ENCODE measurements at regions not wholly inside any gene's neighbourhood (a gene's known extent, or its start where the extent isn't known, plus 50 kb on each side); places are given as distances from the start of the nearest gene placed in this dataset.
A peak's percentile ranks its signal among the peaks of the same experiment; 100 is the strongest.

DNA sequence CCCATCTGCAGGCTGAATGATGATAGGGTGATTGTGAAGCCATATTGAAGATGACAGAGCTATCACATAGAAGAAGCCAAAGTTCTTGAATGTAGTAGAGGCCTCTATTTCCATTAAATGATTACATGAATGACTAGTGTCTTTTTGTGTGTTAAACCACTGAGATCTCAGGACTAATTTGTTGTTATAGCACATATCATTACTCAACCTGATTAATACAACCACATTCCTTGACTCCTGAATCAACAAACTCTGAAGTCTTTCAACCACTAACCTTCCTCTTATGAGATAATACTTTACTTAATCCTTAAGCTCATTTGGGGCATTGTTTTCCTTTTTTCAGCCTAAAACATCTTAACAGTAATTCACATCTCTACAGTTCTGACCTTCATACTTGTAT is 564.5 kb upstream of the ADAMTS9 start:
- no peak for TF ChIP-seq POLR2AphosphoS5 (IDR thresholded peaks at IDR 0.05)
- no peak for TF ChIP-seq CTCF (IDR thresholded peaks at IDR 0.05)
- TF ChIP-seq POLR2A (IDR thresholded peaks at IDR 0.05), result no peak
- TF ChIP-seq EP300 (IDR thresholded peaks at IDR 0.05), result no peak
- ATAC-seq, result no peak
- Histone ChIP-seq H3K36me3 (no peaks in the 10 kb centered on the region), H3K4me3 (no peak overlapping the region), H3K9me3 (peaks cover 0 to 9% (median 0%) of the 10 kb centered on the region in 3 donors), H3K4me1 (no peaks in the 10 kb centered on the region), H3K27ac (no peak overlapping the region), H3K27me3 (no peaks in the 10 kb centered on the region)

DNA sequence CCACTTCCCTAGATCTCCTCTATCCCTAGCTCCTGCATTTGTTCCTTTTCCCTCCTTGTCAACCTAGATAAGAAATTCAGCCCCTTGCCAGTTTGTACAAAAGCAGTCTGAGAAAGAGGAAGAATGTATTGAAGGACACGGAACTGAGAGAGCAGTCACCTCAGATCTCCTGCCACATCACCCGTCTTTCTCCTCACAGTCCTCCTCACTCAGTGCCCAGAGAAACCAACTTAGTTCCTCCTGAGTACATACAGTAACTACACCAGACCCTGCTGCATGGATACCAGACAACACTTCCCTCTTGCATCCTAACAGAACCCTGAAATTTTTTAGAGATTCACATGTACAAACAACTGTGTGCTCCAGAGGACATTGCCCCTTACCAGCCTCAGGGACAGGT is 563.6 kb upstream of the ADAMTS9 start:
- WGBS, 2 donors (ENCODE audit: low coverage in 1 of 2), result 95 to 96% methylated on average over 2 of the region's 2 CpGs
- no peak overlapping the region for H3K4me3 ChIP-seq
- TF ChIP-seq POLR2AphosphoS5 (IDR thresholded peaks at IDR 0.05) (no peak), EP300 (IDR thresholded peaks at IDR 0.05) (no peak), CTCF (IDR thresholded peaks at IDR 0.05) (no peak)
- H3K27me3 ChIP-seq, result no peaks in the 10 kb centered on the region
- no peak for ATAC-seq
- no peaks in the 10 kb centered on the region for H3K36me3 ChIP-seq
- H3K27ac ChIP-seq, result no peak overlapping the region
- no peaks in the 10 kb centered on the region for H3K4me1 ChIP-seq
- peaks cover 0 to 9% (median 0%) of the 10 kb centered on the region in 3 donors for H3K9me3 ChIP-seq

DNA sequence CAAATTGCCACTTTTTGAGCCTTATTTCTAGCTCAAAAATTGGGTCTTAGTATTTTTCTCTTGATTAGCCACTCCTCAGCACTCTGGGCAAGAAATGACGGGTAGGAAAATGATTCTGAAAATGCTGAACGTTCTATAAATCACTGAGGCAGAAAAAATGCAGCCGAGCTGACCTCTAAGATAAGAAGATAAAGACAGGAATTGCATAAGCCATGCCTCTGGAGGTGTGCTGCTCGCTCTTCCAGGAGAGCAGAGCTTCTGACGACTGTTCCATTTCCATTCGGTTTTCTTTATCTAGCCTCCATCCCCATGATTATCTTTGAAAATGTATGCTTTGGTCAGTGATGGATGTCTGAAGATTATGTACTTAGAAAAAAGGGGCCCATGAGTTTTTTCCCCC is 558.8 kb upstream of the ADAMTS9 start:
- no peak for TF ChIP-seq EP300 (IDR thresholded peaks at IDR 0.05)
- H3K4me1 ChIP-seq, result peaks cover 0 to 9% (median 0%) of the 10 kb centered on the region in 3 donors
- no peak overlapping the region for H3K27ac ChIP-seq
- 61 to 64% methylated on average over 4 to 6 of the region's 6 CpGs for WGBS, 2 donors (ENCODE audit: low coverage in 1 of 2)
- ATAC-seq, result no peak
- no peaks in the 10 kb centered on the region for H3K36me3 ChIP-seq
- no peaks in the 10 kb centered on the region for H3K9me3 ChIP-seq
- no peak overlapping the region for H3K4me3 ChIP-seq
- H3K27me3 ChIP-seq, result no peaks in the 10 kb centered on the region

DNA sequence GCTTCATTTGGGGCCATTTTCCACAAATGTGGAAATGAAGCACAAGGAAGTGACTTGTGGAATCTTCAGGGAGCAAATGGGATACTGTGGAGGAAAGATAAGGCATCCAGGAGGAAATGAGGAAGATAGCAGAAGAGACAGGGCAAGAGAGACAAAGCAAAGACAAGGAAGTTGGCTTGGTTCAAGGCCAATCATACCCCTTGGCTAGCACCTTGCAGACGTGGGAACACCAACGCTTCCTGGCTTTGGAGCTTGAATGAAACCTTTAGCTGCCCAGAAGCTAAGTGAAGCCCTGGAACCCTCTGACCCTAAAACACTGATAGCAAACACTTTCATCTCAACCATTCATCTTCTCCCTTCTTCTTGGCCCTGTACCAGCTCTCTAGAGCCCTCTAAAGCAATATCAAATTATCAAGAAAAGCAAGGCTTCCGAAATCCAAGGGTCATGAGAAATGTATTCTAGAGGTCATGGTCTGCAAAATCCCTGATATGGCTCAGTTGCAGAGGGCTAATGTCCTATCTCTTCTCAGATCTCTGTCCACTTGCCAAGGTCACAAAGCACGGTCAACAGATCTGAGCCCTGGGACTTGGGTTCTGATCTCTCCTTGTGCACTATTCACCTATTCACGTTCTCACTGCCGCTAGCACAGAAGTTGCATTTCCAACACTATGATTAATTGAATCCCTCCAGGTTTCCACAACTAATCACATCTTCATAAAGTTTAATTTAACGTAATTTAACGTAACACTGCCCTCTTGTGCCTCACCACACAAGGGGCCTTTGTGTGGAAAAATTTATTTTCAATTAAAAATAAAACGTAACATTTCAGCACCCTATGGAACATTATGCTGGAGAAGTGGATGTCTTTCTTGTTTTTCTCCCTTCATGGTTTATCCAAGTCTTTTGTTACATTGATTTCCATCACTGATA is 557.6 kb upstream of the ADAMTS9 start:
- Histone ChIP-seq H3K4me3 (no peak overlapping the region), H3K9me3 (no peaks in the 10 kb centered on the region), H3K27me3 (no peaks in the 10 kb centered on the region), H3K4me1 (peaks cover 0 to 9% (median 0%) of the 10 kb centered on the region in 3 donors), H3K27ac (no peak overlapping the region), H3K36me3 (no peaks in the 10 kb centered on the region)
- 10 to 23% methylated on average over 6 to 9 of the region's 9 CpGs for WGBS, 2 donors (ENCODE audit: low coverage in 1 of 2)
- ATAC-seq, result no peak
- no peak for TF ChIP-seq EP300 (IDR thresholded peaks at IDR 0.05)
- TF ChIP-seq CTCF (IDR thresholded peaks at IDR 0.05), result peak; percentile 31 to 67 (median 53)
- TF ChIP-seq POLR2AphosphoS5 (IDR thresholded peaks at IDR 0.05), result no peak

- TF ChIP-seq POLR2AphosphoS5 (IDR thresholded peaks at IDR 0.05) (no peak), CTCF (IDR thresholded peaks at IDR 0.05) (no peak), EP300 (IDR thresholded peaks at IDR 0.05) (no peak), POLR2A (IDR thresholded peaks at IDR 0.05) (no peak)
- Histone ChIP-seq H3K27me3 (no peaks in the 10 kb centered on the region), H3K27ac (no peak overlapping the region), H3K4me1 (peaks cover 0 to 2% (median 0%) of the 10 kb centered on the region in 3 donors), H3K36me3 (no peaks in the 10 kb centered on the region), H3K4me3 (no peak overlapping the region), H3K9me3 (no peaks in the 10 kb centered on the region)
- 58 to 68% methylated on average over 5 to 6 of the region's 6 CpGs for WGBS, 2 donors (ENCODE audit: low coverage in 1 of 2)
- no peak for ATAC-seq
These were observed 552.6 kb upstream of the ADAMTS9 start for GRCh38 chr3:65240366-65240765.

Measured in gastroesophageal sphincter (tissue), 4 donors.